PFSK-1 (cell line): ENCODE measurements at regions not wholly inside any gene's neighbourhood (a gene's known extent, or its start where the extent isn't known, plus 50 kb on each side); places are given as distances from the start of the nearest gene placed in this dataset.

Source experiments
- FOXP2 ChIP-seq: optimal IDR thresholded peaks from 2 replicates; pipeline ENCODE3; 2011; ENCODE audit warnings: borderline replicate concordance, control low read depth, inconsistent platforms; ENCODE audit not compliant: insufficient read depth; ENCODE audit errors: extremely low read length, extremely low read depth
- POLR2AphosphoS5 ChIP-seq: IDR thresholded peaks from 2 replicates; pipeline ENCODE4 v1.6.1; 2012; ENCODE audit warnings: low read depth, mild to moderate bottlenecking, control low read depth, low read length, moderate library complexity
- REST ChIP-seq, 2 experiments: IDR thresholded peaks; 2 replicates each; pipeline versions ENCODE4 v1.6.1 to v1.8.0; 2011 to 2012; ENCODE audit warnings: low read depth in 2 of 2, low read length in 2 of 2, control low read depth in 1 of 2, inconsistent platforms in 1 of 2, mild to moderate bottlenecking in 1 of 2, moderate library complexity in 1 of 2; ENCODE audit not compliant: insufficient read depth in 1 of 2
- SIN3A ChIP-seq: IDR thresholded peaks from 2 replicates; pipeline ENCODE4 v1.6.1; 2012; ENCODE audit warnings: mild to moderate bottlenecking, low read length, moderate library complexity, borderline replicate concordance; ENCODE audit not compliant: insufficient read depth
- TAF1 ChIP-seq: IDR thresholded peaks from 2 replicates; pipeline ENCODE4 v1.6.1; 2012; ENCODE audit warnings: low read length, control low read depth, borderline replicate concordance; ENCODE audit not compliant: insufficient read depth

GRCh38 chr2:65727381-65727780 lies 295.0 kb upstream of the SPRED2 start:
- TF ChIP-seq TAF1 (no peak), REST (IDR thresholded peaks at IDR 0.05; ENCODE audit: insufficient read depth in 1 of 2, low read depth in 2 of 2, low read length in 2 of 2) (no peak), SIN3A (no peak), POLR2AphosphoS5 (no peak), FOXP2 (no peak)
